ENCODE measurements at regions not wholly inside any gene's neighbourhood (a gene's known extent, or its start where the extent isn't known, plus 50 kb on each side); places are given as distances from the start of the nearest gene placed in this dataset.
"Not testable (repeated sequence)": the region's sequence is repeated elsewhere in the genome, so short reads cannot be mapped to it uniquely, and the experiment has no call there.

GRCh38 chr15:25095179-25095578 is 140.4 kb downstream of the SNRPN start:
- no peaks in the 10 kb centered on the region for H3K36me3 ChIP-seq
- DNase-seq = no peak
- H3K4me1 ChIP-seq = no peaks in the 10 kb centered on the region
- no peak overlapping the region for H3K4me3 ChIP-seq
- no peak for TF ChIP-seq CTCF (IDR thresholded peaks at IDR 0.05)
- no peak overlapping the region for H3K27ac ChIP-seq
- H3K9me3 ChIP-seq = peaks cover 4% of the 10 kb centered on the region
- intact Hi-C loops (cut with DNase I) = no loop called here
- H3K9ac ChIP-seq (ENCODE audit: low read depth in 2 of 2, low read length in 2 of 2) = no peak overlapping the region
- no peaks in the 10 kb centered on the region for H3K27me3 ChIP-seq

- H3K36me3 ChIP-seq; H3K9me3 ChIP-seq; H3K27ac ChIP-seq; H3K4me3 ChIP-seq; H3K27me3 ChIP-seq; intact Hi-C loops (cut with DNase I); H3K9ac ChIP-seq (ENCODE audit: low read depth in 2 of 2, low read length in 2 of 2); DNase-seq; H3K4me1 ChIP-seq: not testable (repeated sequence)
Observed at GRCh38 chr15:25099966-25100365, 145.2 kb downstream of the SNRPN start.

DNA sequence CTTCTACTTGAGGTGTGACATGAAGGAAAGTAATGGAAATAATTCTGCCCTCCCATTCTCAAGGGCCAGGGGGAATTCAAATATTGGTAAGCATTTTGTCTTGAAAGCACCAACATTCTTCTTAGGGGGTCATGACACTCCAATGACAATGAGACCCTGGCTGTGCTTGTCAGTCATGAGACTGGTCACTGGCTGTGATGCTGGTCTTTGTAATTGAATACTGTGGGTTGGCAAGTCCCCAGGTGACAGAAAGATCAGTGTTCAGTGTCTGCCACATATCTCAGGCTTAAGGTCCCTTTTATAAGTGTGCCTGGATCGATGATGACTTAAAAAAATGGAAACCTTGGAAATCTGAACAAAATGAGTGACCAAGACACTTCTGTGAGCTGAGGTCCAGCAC is 151.4 kb downstream of the SNRPN start:
- Histone ChIP-seq H3K27ac (no peak overlapping the region), H3K36me3 (no peaks in the 10 kb centered on the region), H3K9ac (ENCODE audit: low read depth in 2 of 2, low read length in 2 of 2) (no peak overlapping the region), H3K9me3 (peaks cover 13% of the 10 kb centered on the region), H3K4me3 (no peak overlapping the region), H3K4me1 (no peaks in the 10 kb centered on the region), H3K27me3 (no peaks in the 10 kb centered on the region)
- no peak for TF ChIP-seq CTCF (IDR thresholded peaks at IDR 0.05)
- intact Hi-C loops (cut with DNase I) = no loop called here
- DNase-seq = no peak

DNA sequence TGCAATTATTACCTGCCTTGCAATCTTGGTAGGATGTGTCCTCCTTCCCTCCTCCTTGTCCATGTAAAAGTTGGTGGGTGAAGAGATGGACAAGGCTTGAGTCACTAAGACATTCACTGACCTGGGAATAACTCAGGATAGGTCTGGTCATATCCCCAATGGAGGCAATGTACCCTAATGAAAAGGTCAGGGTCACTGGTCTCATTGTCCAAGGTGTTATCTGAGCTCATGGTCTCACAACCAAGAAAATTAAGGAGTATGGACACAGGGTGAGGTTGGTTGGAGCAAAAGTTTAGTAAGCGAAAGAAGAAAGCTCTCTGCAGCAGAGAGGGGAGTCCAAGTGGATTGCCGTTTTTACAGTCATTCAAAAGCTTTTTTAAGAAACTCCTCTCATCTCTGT is 179.0 kb downstream of the SNRPN start:
- Histone ChIP-seq H3K4me1 (no peaks in the 10 kb centered on the region), H3K36me3 (no peaks in the 10 kb centered on the region), H3K27me3 (no peaks in the 10 kb centered on the region), H3K27ac (no peak overlapping the region), H3K9me3 (peaks cover 5% of the 10 kb centered on the region), H3K4me3 (no peak overlapping the region), H3K9ac (ENCODE audit: low read depth in 2 of 2, low read length in 2 of 2) (no peak overlapping the region)
- intact Hi-C loops (cut with DNase I) = no loop called here
- no peak for TF ChIP-seq CTCF (IDR thresholded peaks at IDR 0.05)
- DNase-seq = no peak

GRCh38 chr15:25134546-25134945 is 179.8 kb downstream of the SNRPN start:
- intact Hi-C loops (cut with DNase I) = no loop called here
- Histone ChIP-seq H3K9me3 (peaks cover 5% of the 10 kb centered on the region), H3K4me3 (no peak overlapping the region), H3K27ac (no peak overlapping the region), H3K4me1 (no peaks in the 10 kb centered on the region), H3K36me3 (no peaks in the 10 kb centered on the region), H3K27me3 (no peaks in the 10 kb centered on the region), H3K9ac (ENCODE audit: low read depth in 2 of 2, low read length in 2 of 2) (no peak overlapping the region)
- no peak for DNase-seq
- no peak for TF ChIP-seq CTCF (IDR thresholded peaks at IDR 0.05)

GRCh38 chr15:25136119-25136518 is 181.3 kb downstream of the SNRPN start:
- Histone ChIP-seq H3K36me3 (no peaks in the 10 kb centered on the region), H3K27ac (no peak overlapping the region), H3K4me3 (no peak overlapping the region), H3K4me1 (no peaks in the 10 kb centered on the region), H3K27me3 (no peaks in the 10 kb centered on the region), H3K9ac (ENCODE audit: low read depth in 2 of 2, low read length in 2 of 2) (no peak overlapping the region), H3K9me3 (peaks cover 5% of the 10 kb centered on the region)
- DNase-seq = no peak
- TF ChIP-seq CTCF (IDR thresholded peaks at IDR 0.05) = no peak
- intact Hi-C loops (cut with DNase I) = no loop called here
